Dedifferentiated amniotic fluid mesenchymal stem cell (primary cell): ENCODE measurements at regions not wholly inside any gene's neighbourhood (a gene's known extent, or its start where the extent isn't known, plus 50 kb on each side); places are given as distances from the start of the nearest gene placed in this dataset.

ENCODE experiments used
- DNase-seq: peaks from one replicate; pipeline ENCODE4 v3.0.0-alpha.2; 2016; ENCODE audit errors: extremely low spot score

GRCh38 chr2:150977296-150977695 is 284.4 kb downstream of the RBM43 start:
- no peak for DNase-seq

GRCh38 chr2:150976604-150977003 is 285.1 kb downstream of the RBM43 start:
- no peak for DNase-seq

GRCh38 chr2:150974864-150975263 is 286.8 kb downstream of the RBM43 start:
- DNase-seq, result no peak

GRCh38 chr2:150974234-150974633 is 287.4 kb downstream of the RBM43 start:
- no peak for DNase-seq

- no peak for DNase-seq
Observed at GRCh38 chr2:150971910-150972309, 289.8 kb downstream of the RBM43 start.

GRCh38 chr2:150963336-150963735 is 298.3 kb downstream of the RBM43 start:
- DNase-seq, result no peak

GRCh38 chr2:150955231-150955630 is 306.4 kb downstream of the RBM43 start:
- DNase-seq, result no peak

GRCh38 chr2:150946831-150947230 is 314.8 kb downstream of the RBM43 start:
- DNase-seq, result no peak

- DNase-seq, result no peak
Observed at GRCh38 chr2:150944315-150944714, 317.3 kb downstream of the RBM43 start.

- DNase-seq, result no peak
Observed at GRCh38 chr2:150939087-150939486, 322.6 kb downstream of the RBM43 start.

GRCh38 chr2:150938527-150938926 is 323.1 kb downstream of the RBM43 start:
- DNase-seq, result no peak

GRCh38 chr2:150937030-150937429 is 324.6 kb downstream of the RBM43 start:
- no peak for DNase-seq

- no peak for DNase-seq
Observed at GRCh38 chr2:150931451-150931850, 330.2 kb downstream of the RBM43 start.

GRCh38 chr2:150925611-150926010 is 336.1 kb downstream of the RBM43 start:
- no peak for DNase-seq

GRCh38 chr2:150924878-150925277 is 336.8 kb downstream of the RBM43 start:
- no peak for DNase-seq

GRCh38 chr2:150919901-150920300 is 341.8 kb downstream of the RBM43 start:
- DNase-seq, result no peak

- DNase-seq, result no peak
Observed at GRCh38 chr2:150917961-150918713, 343.5 kb downstream of the RBM43 start.

GRCh38 chr2:150916467-150917396 is 344.9 kb downstream of the RBM43 start:
- no peak for DNase-seq

- DNase-seq, result peak; percentile 67
Observed at GRCh38 chr2:150911766-150912280, 349.8 kb downstream of the RBM43 start.

- DNase-seq, result no peak
Observed at GRCh38 chr2:150909613-150910012, 352.1 kb downstream of the RBM43 start.

GRCh38 chr2:150909090-150909489 is 352.6 kb downstream of the RBM43 start:
- no peak for DNase-seq

GRCh38 chr2:150907466-150907865 is 354.2 kb downstream of the RBM43 start:
- DNase-seq, result no peak

- no peak for DNase-seq
Observed at GRCh38 chr2:150903461-150903860, 358.2 kb downstream of the RBM43 start.
